HG02885 (cell line): ENCODE measurements at regions not wholly inside any gene's neighbourhood (a gene's known extent, or its start where the extent isn't known, plus 50 kb on each side); places are given as distances from the start of the nearest gene placed in this dataset.

ENCODE experiments used
- ATAC-seq: cut with Tn5 transposase; IDR thresholded peaks from one replicate; pipeline ENCODE4 v1.9.1; 2021; ENCODE audit warnings: mild to moderate bottlenecking; ENCODE audit not compliant: unreplicated experiment, poor library complexity

GRCh38 chr5:30638899-30639298 lies 554.6 kb upstream of the CDH6 start:
- no peak for ATAC-seq

GRCh38 chr5:30627945-30628344 lies 565.5 kb upstream of the CDH6 start:
- ATAC-seq: no peak

- ATAC-seq: no peak
Measured at GRCh38 chr5:30626557-30626956, 566.9 kb upstream of the CDH6 start.

GRCh38 chr5:30620481-30621085 lies 572.9 kb upstream of the CDH6 start:
- ATAC-seq: no peak

GRCh38 chr5:30608501-30608900 lies 585.0 kb upstream of the CDH6 start:
- ATAC-seq: no peak

- ATAC-seq: no peak
Measured at GRCh38 chr5:30607301-30607894, 586.1 kb upstream of the CDH6 start.

GRCh38 chr5:30605693-30606268 lies 587.7 kb upstream of the CDH6 start:
- ATAC-seq: no peak

GRCh38 chr5:30604648-30605262 lies 588.7 kb upstream of the CDH6 start:
- ATAC-seq: no peak

- ATAC-seq: no peak
Measured at GRCh38 chr5:30600892-30601291, 592.6 kb upstream of the CDH6 start.

- ATAC-seq: no peak
Measured at GRCh38 chr5:30596495-30597064, 596.9 kb upstream of the CDH6 start.

- no peak for ATAC-seq
Measured at GRCh38 chr5:30594331-30594730, 599.2 kb upstream of the CDH6 start.

- no peak for ATAC-seq
Measured at GRCh38 chr5:30592833-30593232, 600.7 kb upstream of the CDH6 start.

GRCh38 chr5:30581198-30581935 lies 612.1 kb upstream of the CDH6 start:
- ATAC-seq: no peak

- no peak for ATAC-seq
Measured at GRCh38 chr5:30574761-30575160, 618.7 kb upstream of the CDH6 start.

- no peak for ATAC-seq
Measured at GRCh38 chr5:30572279-30572678, 621.2 kb upstream of the CDH6 start.

GRCh38 chr5:30561771-30562170 lies 631.7 kb upstream of the CDH6 start:
- no peak for ATAC-seq

GRCh38 chr5:30551618-30552017 lies 641.9 kb upstream of the CDH6 start:
- ATAC-seq: no peak

GRCh38 chr5:30548580-30549305 lies 644.7 kb upstream of the CDH6 start:
- no peak for ATAC-seq

GRCh38 chr5:30540150-30540549 lies 653.3 kb upstream of the CDH6 start:
- ATAC-seq: no peak

GRCh38 chr5:30539004-30539634 lies 654.4 kb upstream of the CDH6 start:
- no peak for ATAC-seq
